ENCODE measurements at regions not wholly inside any gene's neighbourhood (a gene's known extent, or its start where the extent isn't known, plus 50 kb on each side); places are given as distances from the start of the nearest gene placed in this dataset.

- Histone ChIP-seq H2AFZ (ENCODE audit: low read depth, low read length, poor library complexity, severe bottlenecking) (no peak overlapping the region), H3K4me1 (ENCODE audit: control insufficient read depth in 1 of 2, insufficient read depth in 2 of 2, low read length in 2 of 2) (no peaks in the 10 kb centered on the region), H3K36me3 (ENCODE audit: control insufficient read depth in 1 of 2, insufficient read depth in 2 of 2, low read length in 2 of 2) (no peaks in the 10 kb centered on the region), H3K9ac (ENCODE audit: low read length) (no peak overlapping the region), H3K79me2 (ENCODE audit: insufficient read depth, low read length) (no peaks in the 10 kb centered on the region), H3K27ac (ENCODE audit: low read depth, low read length) (no peak overlapping the region), H3K4me3 (replicated peaks in 1 of 2; ENCODE audit: low read depth in 1 of 2, low read length in 2 of 2) (no peak overlapping the region), H3K9me2 (ENCODE audit: insufficient read depth) (no peaks in the 10 kb centered on the region), H3K4me2 (ENCODE audit: low read length) (no peak overlapping the region), H4K20me1 (ENCODE audit: insufficient read depth) (no peaks in the 10 kb centered on the region), H3K27me3 (ENCODE audit: insufficient read depth, low read length) (no peaks in the 10 kb centered on the region), H3K9me3 (ENCODE audit: control insufficient read depth in 1 of 2, insufficient read depth in 1 of 2, low read depth in 1 of 2, low read length in 2 of 2) (no peaks in the 10 kb centered on the region; a peak in 1 of 4 replicates)
- BruUV-seq (replicated peaks) = no TSS peak
- DNase-seq (ENCODE audit: low read depth, low spot score) (no peak), ATAC-seq (no peak)
- POLR2A ChIA-PET = no interaction called here
- intact Hi-C loops (cut with micrococcal nuclease) = no loop called here
- RAD21 ChIA-PET (ENCODE audit: low non-redundant PET in 1 of 2, low total read pairs in 2 of 2, uncharacterized antibody in 2 of 2, unreplicated experiment in 2 of 2) = no interaction called here
- CTCF ChIA-PET = no interaction called here
- TF ChIP-seq EGR1 (IDR thresholded peaks at IDR 0.05; ENCODE audit: low read depth) (no peak), EZH2phosphoT487 (IDR thresholded peaks at IDR 0.05; ENCODE audit: borderline replicate concordance) (no peak), ATF3 (IDR thresholded peaks at IDR 0.05) (no peak), POLR2A (IDR thresholded peaks at IDR 0.05; ENCODE audit: borderline replicate concordance, extremely low read depth, insufficient read depth, insufficient read length) (no peak), ZFX (IDR thresholded peaks at IDR 0.05) (no peak), CTCF (IDR thresholded peaks at IDR 0.05 in 2 of 3, conservative IDR thresholded peaks at IDR 0.05 in 1 of 3; ENCODE audit: borderline replicate concordance in 1 of 3, insufficient read depth in 1 of 3, low read depth in 2 of 3, low read length in 2 of 3) (no peak), TCF7L2 (IDR thresholded peaks at IDR 0.05; ENCODE audit: borderline replicate concordance, extremely low read depth, insufficient read depth, insufficient read length) (no peak), JUND (IDR thresholded peaks at IDR 0.05) (no peak), FOSL1 (IDR thresholded peaks at IDR 0.05; ENCODE audit: low read depth) (no peak), REST (IDR thresholded peaks at IDR 0.05; ENCODE audit: low read depth) (no peak), EZH2 (IDR thresholded peaks at IDR 0.05) (no peak), CBX3 (IDR thresholded peaks at IDR 0.05; ENCODE audit: low read depth) (no peak), MAX (IDR thresholded peaks at IDR 0.05) (no peak), POLR2AphosphoS5 (IDR thresholded peaks at IDR 0.05; ENCODE audit: low read depth, low read length) (no peak)
These were observed 443.7 kb upstream of the GRM3 start for GRCh38 chr7:86199881-86200614.
